ENCODE measurements at regions not wholly inside any gene's neighbourhood (a gene's known extent, or its start where the extent isn't known, plus 50 kb on each side); places are given as distances from the start of the nearest gene placed in this dataset.
A peak's percentile ranks its signal among the peaks of the same experiment; 100 is the strongest.

- no peak overlapping the region for H3K4me3 ChIP-seq (replicated peaks in 1 of 2; ENCODE audit: low read depth in 2 of 2, low read length in 2 of 2)
- no peak for DNase-seq (ENCODE audit: low read depth in 2 of 2)
- no peak for TF ChIP-seq CTCF (IDR thresholded peaks at IDR 0.05; ENCODE audit: low read depth, low read length)
Measured at GRCh38 chr4:111754003-111754402, 391.3 kb upstream of the FAM241A start.

GRCh38 chr4:111755571-111755970 is 389.7 kb upstream of the FAM241A start:
- DNase-seq (ENCODE audit: low read depth in 2 of 2) = no peak
- no peak for TF ChIP-seq CTCF (IDR thresholded peaks at IDR 0.05; ENCODE audit: low read depth, low read length)
- H3K4me3 ChIP-seq (replicated peaks in 1 of 2; ENCODE audit: low read depth in 2 of 2, low read length in 2 of 2) = no peak overlapping the region

GRCh38 chr4:111761531-111761930 is 383.7 kb upstream of the FAM241A start:
- no peak for TF ChIP-seq CTCF (IDR thresholded peaks at IDR 0.05; ENCODE audit: low read depth, low read length)
- H3K4me3 ChIP-seq (replicated peaks in 1 of 2; ENCODE audit: low read depth in 2 of 2, low read length in 2 of 2) = no peak overlapping the region
- no peak for DNase-seq (ENCODE audit: low read depth in 2 of 2)

- DNase-seq (ENCODE audit: low read depth in 2 of 2) = no peak
- TF ChIP-seq CTCF (IDR thresholded peaks at IDR 0.05; ENCODE audit: low read depth, low read length) = no peak
- H3K4me3 ChIP-seq (replicated peaks in 1 of 2; ENCODE audit: low read depth in 2 of 2, low read length in 2 of 2) = no peak overlapping the region
Measured at GRCh38 chr4:111770514-111770913, 374.7 kb upstream of the FAM241A start.

- no peak overlapping the region for H3K4me3 ChIP-seq (replicated peaks in 1 of 2; ENCODE audit: low read depth in 2 of 2, low read length in 2 of 2)
- DNase-seq (ENCODE audit: low read depth in 2 of 2) = peak in 1 of 2 donors; percentile 6
- no peak for TF ChIP-seq CTCF (IDR thresholded peaks at IDR 0.05; ENCODE audit: low read depth, low read length)
Measured at GRCh38 chr4:111773858-111774257, 371.4 kb upstream of the FAM241A start.

GRCh38 chr4:111775556-111776297 is 369.5 kb upstream of the FAM241A start:
- DNase-seq (ENCODE audit: low read depth in 2 of 2) = no peak
- TF ChIP-seq CTCF (IDR thresholded peaks at IDR 0.05; ENCODE audit: low read depth, low read length) = no peak
- H3K4me3 ChIP-seq (replicated peaks in 1 of 2; ENCODE audit: low read depth in 2 of 2, low read length in 2 of 2) = no peak overlapping the region

GRCh38 chr4:111776561-111776960 is 368.7 kb upstream of the FAM241A start:
- TF ChIP-seq CTCF (IDR thresholded peaks at IDR 0.05; ENCODE audit: low read depth, low read length) = no peak
- DNase-seq (ENCODE audit: low read depth in 2 of 2) = no peak
- H3K4me3 ChIP-seq (replicated peaks in 1 of 2; ENCODE audit: low read depth in 2 of 2, low read length in 2 of 2) = no peak overlapping the region
